HG03565 (cell line): ENCODE measurements at regions not wholly inside any gene's neighbourhood (a gene's known extent, or its start where the extent isn't known, plus 50 kb on each side); places are given as distances from the start of the nearest gene placed in this dataset.

ENCODE experiments used
- ATAC-seq: cut with Tn5 transposase; IDR thresholded peaks from one replicate; pipeline ENCODE4 v1.9.1; 2021; ENCODE audit warnings: mild to moderate bottlenecking, moderate library complexity; ENCODE audit not compliant: unreplicated experiment

GRCh38 chr13:76795701-76796695 is 90.2 kb downstream of the KCTD12 start:
- ATAC-seq: no peak

DNA sequence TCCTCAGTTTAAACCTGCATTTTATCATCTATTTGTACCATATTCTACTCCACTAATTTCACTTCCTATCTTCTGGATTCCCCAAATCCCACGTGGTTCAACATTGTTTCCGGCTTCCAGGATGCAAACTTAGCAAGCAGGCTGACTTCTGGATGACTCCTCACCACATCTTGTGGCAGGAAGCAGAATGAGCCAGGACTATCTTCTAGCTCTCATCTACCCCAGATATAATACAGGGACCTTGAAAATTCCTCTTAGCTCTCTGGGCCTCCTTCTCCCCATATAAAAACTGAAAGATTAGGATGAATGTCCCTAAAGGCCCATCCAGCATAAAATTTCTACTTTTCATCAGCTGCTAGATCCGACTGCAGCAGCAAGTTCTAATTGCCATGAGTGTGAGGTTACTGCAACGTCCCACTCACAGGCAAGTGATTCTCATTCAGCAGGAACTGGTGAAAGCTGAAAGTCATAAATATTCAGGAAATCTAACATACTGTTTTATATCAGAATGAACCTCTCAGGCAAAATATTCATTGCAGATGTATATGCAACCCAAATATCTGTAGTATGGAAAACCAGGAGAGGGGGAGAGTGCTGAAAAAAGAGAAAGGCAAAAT is 93.4 kb downstream of the KCTD12 start:
- no peak for ATAC-seq

GRCh38 chr13:76790980-76791819 is 95.0 kb downstream of the KCTD12 start:
- no peak for ATAC-seq

- no peak for ATAC-seq
Observed at GRCh38 chr13:76790526-76790925, 95.7 kb downstream of the KCTD12 start.

DNA sequence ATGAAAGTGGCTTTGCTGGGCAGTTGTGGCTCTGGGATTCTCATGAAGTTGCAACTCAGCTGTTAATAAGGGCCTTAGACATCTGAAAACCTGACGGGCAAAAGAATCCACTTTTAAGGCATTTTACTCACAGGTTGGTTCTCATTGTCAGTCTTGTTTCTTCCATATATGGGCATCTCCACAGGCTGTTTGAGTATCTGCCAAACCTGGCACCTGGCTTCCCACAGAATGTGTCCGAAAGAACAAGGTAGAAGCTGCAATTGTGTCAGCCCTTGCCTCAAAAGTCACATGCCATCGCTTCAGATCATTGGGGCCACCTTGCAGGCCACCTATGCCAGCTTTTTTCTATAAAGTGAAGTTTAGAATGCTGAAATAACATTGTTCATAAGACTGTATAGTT is 102.4 kb downstream of the KCTD12 start:
- no peak for ATAC-seq

DNA sequence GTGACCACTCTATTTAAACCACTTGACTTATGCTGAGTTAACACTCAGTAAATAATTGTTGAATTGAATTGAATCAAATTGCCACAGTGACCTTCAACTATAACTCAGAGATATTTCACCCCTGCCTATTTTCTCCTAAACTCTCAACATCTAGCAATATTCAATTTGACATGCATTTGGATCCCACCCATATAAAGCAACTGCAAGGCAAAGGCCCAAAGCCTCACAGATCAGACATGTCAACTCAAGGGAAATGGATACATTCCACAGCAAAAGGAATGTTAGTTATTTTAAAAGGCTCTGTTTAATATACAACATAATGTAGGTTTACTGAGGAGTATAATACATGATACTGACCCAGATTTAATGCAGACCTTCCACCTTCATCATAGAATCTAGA is 107.4 kb downstream of the KCTD12 start:
- no peak for ATAC-seq

- ATAC-seq: no peak
Observed at GRCh38 chr13:76777096-76777495, 109.1 kb downstream of the KCTD12 start.

DNA sequence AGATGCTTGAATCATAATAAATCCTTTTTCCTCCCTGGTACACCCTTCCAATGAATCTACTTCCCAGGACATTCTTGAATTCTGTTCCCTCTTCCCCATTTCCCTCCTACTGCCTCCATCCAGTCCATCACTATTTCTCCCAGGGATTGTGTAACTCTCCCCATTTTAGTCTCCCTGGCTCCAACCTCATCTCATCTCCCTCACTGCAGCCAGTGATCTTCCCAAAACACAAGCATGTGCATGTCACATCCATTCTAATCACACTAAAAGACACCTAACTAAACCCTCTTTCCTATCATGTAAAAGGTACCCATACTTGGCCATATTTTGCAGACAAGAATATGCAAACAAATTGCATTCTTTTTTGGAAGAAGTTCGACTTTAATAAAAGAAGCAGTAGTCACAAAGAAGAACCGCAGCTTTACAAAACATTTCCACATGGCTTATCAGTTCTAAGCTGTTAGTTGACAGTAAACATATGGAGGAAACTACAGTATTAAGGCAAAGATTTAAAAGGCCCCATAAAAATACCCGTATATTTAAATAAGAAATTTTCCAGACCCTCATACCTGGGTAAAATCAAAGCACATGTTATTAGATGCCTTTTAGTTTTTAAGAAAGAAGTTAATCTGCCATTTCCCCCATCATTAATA is 111.0 kb downstream of the KCTD12 start:
- no peak for ATAC-seq

GRCh38 chr13:76773448-76774094 is 112.6 kb downstream of the KCTD12 start:
- ATAC-seq: no peak

DNA sequence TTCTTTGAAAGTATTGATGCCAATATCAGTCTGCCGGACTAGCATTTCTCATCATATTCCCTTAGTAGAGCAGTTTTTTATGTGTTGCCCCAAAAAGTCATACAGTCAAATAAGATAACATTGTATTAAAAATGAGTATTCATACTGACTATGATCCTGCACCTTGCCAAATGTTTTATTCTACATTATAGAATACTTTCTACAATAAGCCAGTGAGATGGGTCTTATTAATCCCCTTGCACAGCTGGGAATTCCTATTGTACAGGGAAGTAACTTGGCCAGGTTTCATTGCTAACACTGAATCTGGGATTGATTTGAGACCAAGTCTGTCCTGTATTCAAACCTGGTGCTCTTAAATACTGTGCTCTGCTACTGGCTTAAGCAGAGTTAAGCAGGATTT is 114.0 kb downstream of the KCTD12 start:
- no peak for ATAC-seq

DNA sequence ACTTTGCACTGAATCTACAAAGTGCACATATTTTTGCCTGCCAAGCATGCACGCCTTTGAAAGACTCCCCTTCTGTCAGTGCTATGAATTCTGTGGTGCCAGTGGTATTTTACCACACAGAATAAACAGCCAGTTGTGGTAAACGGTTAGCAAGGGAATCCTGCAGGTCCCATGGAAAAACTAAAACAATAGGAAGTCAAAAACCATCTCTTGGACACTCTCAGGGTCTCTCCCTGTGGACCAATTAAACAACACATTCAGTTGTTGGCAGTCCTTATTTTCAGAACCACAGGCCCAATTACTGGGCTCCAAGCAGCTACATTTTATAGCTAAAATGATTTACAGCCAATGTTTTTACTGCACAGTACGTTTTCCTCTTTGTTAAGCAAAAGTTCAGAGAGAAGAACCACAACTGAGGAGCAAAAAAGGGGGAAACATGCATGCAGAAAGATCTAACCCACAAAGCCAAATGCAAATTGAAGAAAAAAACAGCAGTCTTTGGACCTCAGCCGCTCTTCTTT is 116.9 kb downstream of the KCTD12 start:
- ATAC-seq: no peak

DNA sequence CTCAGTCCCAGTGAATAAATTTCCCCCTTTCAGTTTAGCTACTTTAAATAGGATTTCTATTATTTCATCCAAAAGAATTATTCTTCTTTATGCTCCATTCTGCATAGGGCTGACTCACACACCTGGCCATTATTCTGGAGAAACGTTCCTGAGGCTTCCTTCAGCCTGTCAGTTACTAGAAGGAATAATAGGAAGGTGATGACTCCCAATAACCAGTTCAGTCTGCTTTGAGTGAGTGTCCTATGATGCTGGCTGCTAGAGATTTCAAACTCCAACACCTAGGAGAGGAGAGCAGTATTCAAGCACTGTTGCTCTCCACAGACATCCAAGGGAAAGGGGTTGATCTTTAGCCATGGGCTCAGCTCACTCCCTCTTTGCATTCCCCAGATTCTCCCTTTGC is 117.8 kb downstream of the KCTD12 start:
- ATAC-seq: no peak

- no peak for ATAC-seq
Observed at GRCh38 chr13:76764916-76765315, 121.3 kb downstream of the KCTD12 start.

DNA sequence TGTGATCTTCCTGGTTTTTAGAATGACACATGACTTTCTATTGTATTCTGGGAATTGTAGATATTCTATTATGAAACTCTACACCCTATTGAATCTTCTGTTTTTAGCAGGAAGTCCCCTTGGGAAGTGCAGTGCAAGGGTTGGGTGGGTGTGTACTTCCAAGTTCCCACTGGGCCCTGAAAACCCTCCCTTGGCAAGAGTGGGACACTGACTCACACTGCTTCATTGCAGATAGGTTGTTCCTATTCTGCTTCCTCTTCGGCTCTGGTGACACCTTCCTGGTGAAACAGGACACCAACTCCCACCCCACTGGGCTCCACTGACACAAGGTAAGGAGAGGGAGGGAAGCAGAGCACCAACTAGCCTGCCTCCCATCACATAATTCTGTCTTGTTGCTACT is 121.8 kb downstream of the KCTD12 start:
- no peak for ATAC-seq

DNA sequence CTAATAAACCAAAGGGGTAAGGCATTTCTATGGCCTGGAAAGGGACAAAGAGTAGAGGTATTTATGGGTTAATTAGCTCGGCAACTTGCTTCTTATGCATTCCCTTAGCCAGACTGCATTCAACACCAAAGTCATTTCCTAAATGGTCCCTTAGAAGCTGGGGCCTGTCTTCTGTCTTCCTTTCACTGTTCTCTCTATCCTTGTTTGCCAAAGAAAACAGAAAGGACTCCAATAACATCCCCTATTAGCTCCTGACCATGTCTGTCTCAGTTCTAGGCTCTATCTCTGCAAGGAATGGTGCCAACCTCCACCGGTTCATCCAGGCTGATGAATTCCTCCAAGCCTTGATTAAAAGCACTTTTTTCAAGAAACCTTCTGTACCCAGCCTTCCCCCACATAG is 123.5 kb downstream of the KCTD12 start:
- no peak for ATAC-seq

GRCh38 chr13:76759877-76760276 is 126.3 kb downstream of the KCTD12 start:
- ATAC-seq: no peak

DNA sequence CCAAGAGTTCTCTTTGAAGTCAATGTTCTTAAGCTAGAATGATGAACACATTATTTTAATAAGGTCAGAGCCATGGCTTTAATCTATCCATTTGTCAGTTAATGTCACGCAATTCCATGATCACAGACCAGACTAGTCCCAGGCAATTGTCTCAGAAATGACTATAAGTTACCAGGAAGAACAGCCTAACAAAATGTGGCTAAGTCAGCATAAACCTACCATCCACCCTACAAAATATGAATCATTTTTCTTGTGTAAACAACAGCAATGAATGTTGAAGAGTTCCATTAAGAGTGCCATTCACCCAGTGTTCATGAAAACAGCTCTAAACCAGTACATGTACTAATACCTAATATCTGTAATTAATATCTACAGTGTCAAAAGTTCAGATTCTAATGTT is 127.5 kb downstream of the KCTD12 start:
- ATAC-seq: no peak

- ATAC-seq: no peak
Observed at GRCh38 chr13:76758257-76758656, 127.9 kb downstream of the KCTD12 start.

DNA sequence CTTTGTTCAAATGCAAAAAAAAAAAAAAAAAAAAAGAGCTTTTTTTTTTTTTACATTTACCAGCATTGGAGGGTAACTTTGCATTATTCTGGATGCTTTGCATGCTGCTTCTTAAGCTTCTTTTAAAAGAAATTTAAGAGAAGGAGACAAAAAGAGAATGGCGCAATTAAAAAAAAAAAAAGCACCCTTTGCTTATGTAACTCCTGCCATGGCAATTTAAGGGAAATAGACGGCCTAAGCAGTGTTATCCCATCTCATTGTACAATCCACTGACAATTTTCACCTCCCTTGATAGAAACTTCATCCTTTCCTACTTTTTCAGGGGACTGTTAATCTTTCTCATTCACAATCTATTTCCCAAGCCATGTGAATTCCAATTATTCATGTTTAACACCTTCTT is 129.8 kb downstream of the KCTD12 start:
- ATAC-seq: no peak

GRCh38 chr13:76754414-76754813 is 131.8 kb downstream of the KCTD12 start:
- no peak for ATAC-seq
